HG03025 (cell line): ENCODE measurements at regions not wholly inside any gene's neighbourhood (a gene's known extent, or its start where the extent isn't known, plus 50 kb on each side); places are given as distances from the start of the nearest gene placed in this dataset.

Experiments used
- ATAC-seq: cut with Tn5 transposase; IDR thresholded peaks from one replicate; pipeline ENCODE4 v1.9.1; 2021; ENCODE audit warnings: mild to moderate bottlenecking, moderate library complexity; ENCODE audit not compliant: unreplicated experiment, low FRiP score

- ATAC-seq = no peak
These were observed 603.4 kb downstream of the KCNJ2 start for GRCh38 chr17:70772761-70773160.

GRCh38 chr17:70773258-70773657 is 603.9 kb downstream of the KCNJ2 start:
- ATAC-seq = no peak

GRCh38 chr17:70774339-70775117 is 605.2 kb downstream of the KCNJ2 start:
- no peak for ATAC-seq

- no peak for ATAC-seq
These were observed 606.3 kb downstream of the KCNJ2 start for GRCh38 chr17:70775679-70776078.

GRCh38 chr17:70776441-70776840 is 607.1 kb downstream of the KCNJ2 start:
- ATAC-seq = no peak

- no peak for ATAC-seq
These were observed 610.7 kb downstream of the KCNJ2 start for GRCh38 chr17:70780031-70780430.

GRCh38 chr17:70786081-70786480 is 616.7 kb downstream of the KCNJ2 start:
- ATAC-seq = no peak

GRCh38 chr17:70787721-70788300 is 618.5 kb downstream of the KCNJ2 start:
- ATAC-seq = no peak

- no peak for ATAC-seq
These were observed 622.6 kb downstream of the KCNJ2 start for GRCh38 chr17:70791748-70792443.

GRCh38 chr17:70794738-70795137 is 625.4 kb downstream of the KCNJ2 start:
- ATAC-seq = no peak

- ATAC-seq = no peak
These were observed 626.3 kb downstream of the KCNJ2 start for GRCh38 chr17:70795620-70796019.

- ATAC-seq = no peak
These were observed 627.4 kb downstream of the KCNJ2 start for GRCh38 chr17:70796757-70797156.

- no peak for ATAC-seq
These were observed 627.8 kb downstream of the KCNJ2 start for GRCh38 chr17:70797166-70797565.

GRCh38 chr17:70804161-70804560 is 634.8 kb downstream of the KCNJ2 start:
- no peak for ATAC-seq

GRCh38 chr17:70808596-70808995 is 639.3 kb downstream of the KCNJ2 start:
- no peak for ATAC-seq

GRCh38 chr17:70810609-70811008 is 641.3 kb downstream of the KCNJ2 start:
- ATAC-seq = no peak

GRCh38 chr17:70813355-70813930 is 644.1 kb downstream of the KCNJ2 start:
- no peak for ATAC-seq

- ATAC-seq = no peak
These were observed 649.9 kb downstream of the KCNJ2 start for GRCh38 chr17:70819183-70819582.

GRCh38 chr17:70820276-70820675 is 650.9 kb downstream of the KCNJ2 start:
- no peak for ATAC-seq

- ATAC-seq = no peak
These were observed 656.2 kb downstream of the KCNJ2 start for GRCh38 chr17:70825321-70826125.
